Keratinocyte (primary cell): ENCODE measurements at regions not wholly inside any gene's neighbourhood (a gene's known extent, or its start where the extent isn't known, plus 50 kb on each side); places are given as distances from the start of the nearest gene placed in this dataset.

Experiments used
- DNase-seq: peaks from one replicate; pipeline ENCODE4 v3.0.0-alpha.2; 2011; ENCODE audit warnings: low read depth, missing footprints, low spot score
- FAIRE-seq: peaks from 2 replicates; lab custom pipeline; 2011; peaks lifted over from hg19 to GRCh38; lab: Jason Lieb, UNC
- H2AFZ ChIP-seq: 2 replicates; pipeline ENCODE4 v1.6.0; 2012; ENCODE audit warnings: low read length, control low read depth, inconsistent platforms; ENCODE audit not compliant: control insufficient read depth
- H3K27ac ChIP-seq: 2 replicates; pipeline ENCODE4 v1.5.1; 2011; ENCODE audit warnings: low read length; ENCODE audit not compliant: control insufficient read depth, insufficient read depth
- H3K27me3 ChIP-seq: 3 replicates; pipeline ENCODE4 v1.6.0; 2011; ENCODE audit warnings: low read length; ENCODE audit not compliant: control insufficient read depth, insufficient read depth; ENCODE audit errors: extremely low read depth
- H3K36me3 ChIP-seq, 2 experiments: 2 replicates in 1 of 2; 3 replicates in 1 of 2; pipeline ENCODE4 v1.5.1; 2011; ENCODE audit warnings: low read length in 2 of 2, mild to moderate bottlenecking in 1 of 2; ENCODE audit not compliant: control insufficient read depth in 2 of 2, insufficient read depth in 2 of 2; ENCODE audit errors: extremely low read depth in 1 of 2
- H3K4me1 ChIP-seq: 3 replicates; pipeline ENCODE4 v1.5.1; 2011; ENCODE audit warnings: low read length; ENCODE audit not compliant: control insufficient read depth, insufficient read depth; ENCODE audit errors: extremely low read depth
- H3K4me2 ChIP-seq: 3 replicates; pipeline ENCODE4 v1.6.0; 2011; ENCODE audit warnings: low read depth, low read length; ENCODE audit not compliant: control insufficient read depth, insufficient read depth; ENCODE audit errors: extremely low read depth
- H3K4me3 ChIP-seq, 3 experiments: fragments of 200-600 bp in 1 of 3; sonication (generic) in 1 of 3; 2 replicates in 2 of 3; 3 replicates in 1 of 3; pipeline ENCODE4 v1.5.1; 2011 to 2016; ENCODE audit warnings: low read length in 3 of 3, mild to moderate bottlenecking in 3 of 3, control low read depth in 2 of 3, inconsistent platforms in 1 of 3, low read depth in 1 of 3, mixed read lengths in 1 of 3, mixed run types in 1 of 3, moderate library complexity in 1 of 3; ENCODE audit not compliant: control insufficient read depth in 2 of 3, insufficient read depth in 2 of 3; ENCODE audit errors: extremely low read depth in 1 of 3
- H3K79me2 ChIP-seq: 2 replicates; pipeline ENCODE4 v1.6.0; 2012; ENCODE audit warnings: low read length; ENCODE audit not compliant: control insufficient read depth, insufficient read depth
- H3K9ac ChIP-seq: 3 replicates; pipeline ENCODE4 v1.6.0; 2011; ENCODE audit warnings: low read length; ENCODE audit not compliant: control insufficient read depth, insufficient read depth; ENCODE audit errors: extremely low read depth
- H3K9me1 ChIP-seq: 3 replicates; pipeline ENCODE4 v1.6.0; 2011; ENCODE audit warnings: low read length; ENCODE audit not compliant: control insufficient read depth, insufficient read depth; ENCODE audit errors: extremely low read depth
- H3K9me3 ChIP-seq: 2 replicates; pipeline ENCODE4 v1.5.1; 2012; ENCODE audit warnings: low read depth, low read length; ENCODE audit not compliant: control insufficient read depth
- H4K20me1 ChIP-seq: 3 replicates; pipeline ENCODE4 v1.6.0; 2011; ENCODE audit warnings: low read length; ENCODE audit not compliant: control insufficient read depth, insufficient read depth; ENCODE audit errors: extremely low read depth
- CTCF ChIP-seq, 3 experiments: IDR thresholded peaks in 1 of 3; conservative IDR thresholded peaks in 1 of 3; optimal IDR thresholded peaks in 1 of 3; 2 replicates in 2 of 3; 3 replicates in 1 of 3; pipeline versions ENCODE3 to v1.5.1; 2011; ENCODE audit warnings: low read length in 3 of 3, mild to moderate bottlenecking in 3 of 3, moderate library complexity in 2 of 3, control low read depth in 1 of 3, inconsistent platforms in 1 of 3; ENCODE audit not compliant: insufficient read depth in 2 of 3; ENCODE audit errors: extremely low read depth in 1 of 3
- EZH2 ChIP-seq: IDR thresholded peaks from one replicate; pipeline ENCODE4 v1.6.1; 2012; ENCODE audit warnings: inconsistent platforms, mild to moderate bottlenecking, low read length, moderate library complexity
- dilution Hi-C: fragments of 300-500 bp; cut with MboI; formaldehyde crosslinking; loops from one replicate; pipeline ENCODE4 v1.7.0; 2020; ENCODE audit warnings: low sequenced_read_pairs; ENCODE audit not compliant: extremely low pct_ligation_motif_present

DNA sequence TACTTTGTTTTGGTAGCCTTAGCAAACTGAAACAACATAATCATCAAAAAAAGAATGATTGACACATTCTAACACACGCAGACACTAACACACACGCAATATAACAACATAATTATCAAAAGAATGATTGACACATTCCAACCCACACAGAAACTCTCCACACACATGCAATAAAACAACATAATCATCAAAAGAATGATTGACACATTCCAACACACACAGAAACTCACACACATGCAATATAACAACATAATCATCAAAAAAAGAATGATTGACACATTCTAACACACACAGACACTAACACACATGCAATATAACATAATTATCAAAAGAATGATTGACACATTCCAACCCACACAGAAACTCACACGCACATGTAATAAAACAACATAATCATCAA, 172.4 kb downstream of the THBS2 start:
- H3K9me1 ChIP-seq, result no peaks in the 10 kb centered on the region
- H3K27me3 ChIP-seq, result no peaks in the 10 kb centered on the region
- H3K4me2 ChIP-seq, result no peak overlapping the region
- H3K27ac ChIP-seq, result no peak overlapping the region
- H2AFZ ChIP-seq, result no peak overlapping the region
- no peaks in the 10 kb centered on the region for H4K20me1 ChIP-seq
- DNase-seq (no peak), FAIRE-seq (no peak)
- TF ChIP-seq CTCF (optimal IDR thresholded peaks at IDR 0.05 in 1 of 3, IDR thresholded peaks at IDR 0.05 in 1 of 3, conservative IDR thresholded peaks at IDR 0.05 in 1 of 3; ENCODE audit: extremely low read depth in 1 of 3, insufficient read depth in 2 of 3, low read length in 3 of 3), result no peak
- TF ChIP-seq EZH2, result no peak
- no peaks in the 10 kb centered on the region for H3K36me3 ChIP-seq
- H3K4me3 ChIP-seq, result no peak overlapping the region
- H3K9ac ChIP-seq, result no peak overlapping the region
- dilution Hi-C loops, result no loop called here
- peaks cover 2% of the 10 kb centered on the region for H3K4me1 ChIP-seq
- H3K79me2 ChIP-seq, result no peaks in the 10 kb centered on the region
- no peaks in the 10 kb centered on the region for H3K9me3 ChIP-seq

DNA sequence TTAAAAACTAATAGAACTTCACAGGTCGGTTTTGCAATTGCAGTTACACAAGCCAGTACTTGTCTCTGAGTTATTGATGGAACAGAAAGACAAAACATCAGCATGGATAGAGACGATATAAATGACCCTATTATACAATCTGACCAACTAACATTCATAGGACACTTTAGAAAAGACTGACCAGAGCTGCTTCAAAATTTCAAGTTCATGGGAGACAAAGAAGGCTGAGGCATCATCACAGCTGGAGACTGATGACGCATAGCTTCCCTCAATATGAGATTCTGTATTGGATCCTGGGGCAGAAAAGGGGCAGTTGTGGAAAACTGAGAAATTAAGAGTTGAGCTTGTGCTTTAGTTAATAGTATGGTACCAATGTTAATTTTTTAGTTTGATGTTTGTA, 174.0 kb downstream of the THBS2 start:
- H3K4me1 ChIP-seq, result peaks cover 2% of the 10 kb centered on the region
- H4K20me1 ChIP-seq, result no peaks in the 10 kb centered on the region
- dilution Hi-C loops, result no loop called here
- H3K9ac ChIP-seq, result no peak overlapping the region
- FAIRE-seq (no peak), DNase-seq (no peak)
- H3K79me2 ChIP-seq, result no peaks in the 10 kb centered on the region
- H3K27me3 ChIP-seq, result no peaks in the 10 kb centered on the region
- H3K9me3 ChIP-seq, result no peaks in the 10 kb centered on the region
- no peaks in the 10 kb centered on the region for H3K9me1 ChIP-seq
- H3K4me2 ChIP-seq, result no peak overlapping the region
- no peak overlapping the region for H3K4me3 ChIP-seq
- TF ChIP-seq CTCF (optimal IDR thresholded peaks at IDR 0.05 in 1 of 3, IDR thresholded peaks at IDR 0.05 in 1 of 3, conservative IDR thresholded peaks at IDR 0.05 in 1 of 3; ENCODE audit: extremely low read depth in 1 of 3, insufficient read depth in 2 of 3, low read length in 3 of 3) (no peak), EZH2 (no peak)
- no peak overlapping the region for H3K27ac ChIP-seq
- H3K36me3 ChIP-seq, result no peaks in the 10 kb centered on the region
- no peak overlapping the region for H2AFZ ChIP-seq
